Inflammatory macrophage treated with lipopolysaccharide for 1 hour (primary cell): ENCODE measurements at regions not wholly inside any gene's neighbourhood (a gene's known extent, or its start where the extent isn't known, plus 50 kb on each side); places are given as distances from the start of the nearest gene placed in this dataset.
A peak's percentile ranks its signal among the peaks of the same experiment; 100 is the strongest.
"Not testable (repeated sequence)": the region's sequence is repeated elsewhere in the genome, so short reads cannot be mapped to it uniquely, and the experiment has no call there.

Source experiments
- DNase-seq, 2 donors: peaks; one replicate each; pipeline ENCODE4 v3.0.0-alpha.2; 2020 to 2022

- peak; percentile 29 to 44 for DNase-seq
Measured at GRCh38 chr3:22835041-22835440, 368.1 kb upstream of the UBE2E2 start.

- no peak for DNase-seq
Measured at GRCh38 chr3:22836131-22836530, 367.0 kb upstream of the UBE2E2 start.

- no peak for DNase-seq
Measured at GRCh38 chr3:22843854-22844253, 359.3 kb upstream of the UBE2E2 start.

GRCh38 chr3:22846566-22846965 lies 356.6 kb upstream of the UBE2E2 start:
- DNase-seq: no peak

GRCh38 chr3:22849583-22849982 lies 353.5 kb upstream of the UBE2E2 start:
- DNase-seq: not testable (repeated sequence)

GRCh38 chr3:22856811-22857210 lies 346.3 kb upstream of the UBE2E2 start:
- DNase-seq: no peak

GRCh38 chr3:22858486-22858885 lies 344.6 kb upstream of the UBE2E2 start:
- DNase-seq: no peak

GRCh38 chr3:22859618-22860017 lies 343.5 kb upstream of the UBE2E2 start:
- no peak for DNase-seq

- no peak for DNase-seq
Measured at GRCh38 chr3:22861426-22861825, 341.7 kb upstream of the UBE2E2 start.

GRCh38 chr3:22862111-22862510 lies 341.0 kb upstream of the UBE2E2 start:
- DNase-seq: no peak

GRCh38 chr3:22882834-22883233 lies 320.3 kb upstream of the UBE2E2 start:
- DNase-seq: peak; percentile 25 to 32

GRCh38 chr3:22885039-22885438 lies 318.1 kb upstream of the UBE2E2 start:
- no peak for DNase-seq

- DNase-seq: no peak
Measured at GRCh38 chr3:22885574-22886341, 317.4 kb upstream of the UBE2E2 start.

GRCh38 chr3:22886439-22887068 lies 316.6 kb upstream of the UBE2E2 start:
- DNase-seq: no peak

GRCh38 chr3:22887664-22888291 lies 315.3 kb upstream of the UBE2E2 start:
- peak; percentile 20 to 45 for DNase-seq

- DNase-seq: no peak
Measured at GRCh38 chr3:22893101-22893500, 310.0 kb upstream of the UBE2E2 start.

GRCh38 chr3:22893644-22894325 lies 309.3 kb upstream of the UBE2E2 start:
- no peak for DNase-seq

- no peak for DNase-seq
Measured at GRCh38 chr3:22894865-22895264, 308.3 kb upstream of the UBE2E2 start.

GRCh38 chr3:22895671-22896070 lies 307.5 kb upstream of the UBE2E2 start:
- peak; percentile 43 to 62 for DNase-seq

- DNase-seq: no peak
Measured at GRCh38 chr3:22898558-22898957, 304.6 kb upstream of the UBE2E2 start.

- no peak for DNase-seq
Measured at GRCh38 chr3:22899441-22899840, 303.7 kb upstream of the UBE2E2 start.

- no peak for DNase-seq
Measured at GRCh38 chr3:22900296-22900695, 302.8 kb upstream of the UBE2E2 start.

GRCh38 chr3:22901684-22902083 lies 301.4 kb upstream of the UBE2E2 start:
- DNase-seq: no peak
